ENCODE measurements at regions not wholly inside any gene's neighbourhood (a gene's known extent, or its start where the extent isn't known, plus 50 kb on each side); places are given as distances from the start of the nearest gene placed in this dataset.

DNA sequence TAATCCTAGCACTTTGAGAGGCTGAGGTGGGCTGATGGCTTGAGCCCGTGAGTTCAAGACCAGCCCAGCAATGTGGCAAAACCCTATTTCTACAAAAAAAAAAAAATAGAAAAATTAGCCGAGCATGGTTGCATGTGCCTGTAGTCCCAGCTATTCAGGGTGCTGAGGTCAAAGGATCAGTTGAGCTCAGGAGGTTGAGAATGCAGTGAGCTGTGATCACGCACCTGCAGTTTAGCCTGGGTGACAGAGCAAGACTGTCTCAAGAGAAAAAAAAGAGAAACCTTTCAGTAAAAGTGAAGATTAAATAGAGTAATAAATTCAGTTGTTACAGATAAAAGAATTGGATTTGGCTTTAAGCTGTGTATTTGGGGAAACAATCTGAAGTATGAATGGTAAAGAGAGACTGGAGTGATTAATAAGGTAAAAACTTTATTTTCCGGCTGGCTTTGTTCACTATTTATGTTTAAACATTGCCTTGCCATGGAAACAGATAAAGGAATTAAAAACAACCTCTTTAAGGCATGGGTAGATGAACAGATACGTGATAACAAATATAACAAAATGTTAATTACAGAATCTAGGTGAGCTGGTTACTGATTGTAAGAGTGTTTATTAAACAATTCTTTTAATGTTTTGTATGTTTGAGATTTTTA, 56.0 kb upstream of the PCAT7 start:
- H3K4me1 ChIP-seq, result no peaks in the 10 kb centered on the region
- TF ChIP-seq, protein P1, sequence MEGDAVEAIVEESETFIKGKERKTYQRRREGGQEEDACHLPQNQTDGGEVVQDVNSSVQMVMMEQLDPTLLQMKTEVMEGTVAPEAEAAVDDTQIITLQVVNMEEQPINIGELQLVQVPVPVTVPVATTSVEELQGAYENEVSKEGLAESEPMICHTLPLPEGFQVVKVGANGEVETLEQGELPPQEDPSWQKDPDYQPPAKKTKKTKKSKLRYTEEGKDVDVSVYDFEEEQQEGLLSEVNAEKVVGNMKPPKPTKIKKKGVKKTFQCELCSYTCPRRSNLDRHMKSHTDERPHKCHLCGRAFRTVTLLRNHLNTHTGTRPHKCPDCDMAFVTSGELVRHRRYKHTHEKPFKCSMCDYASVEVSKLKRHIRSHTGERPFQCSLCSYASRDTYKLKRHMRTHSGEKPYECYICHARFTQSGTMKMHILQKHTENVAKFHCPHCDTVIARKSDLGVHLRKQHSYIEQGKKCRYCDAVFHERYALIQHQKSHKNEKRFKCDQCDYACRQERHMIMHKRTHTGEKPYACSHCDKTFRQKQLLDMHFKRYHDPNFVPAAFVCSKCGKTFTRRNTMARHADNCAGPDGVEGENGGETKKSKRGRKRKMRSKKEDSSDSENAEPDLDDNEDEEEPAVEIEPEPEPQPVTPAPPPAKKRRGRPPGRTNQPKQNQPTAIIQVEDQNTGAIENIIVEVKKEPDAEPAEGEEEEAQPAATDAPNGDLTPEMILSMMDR (IDR thresholded peaks at IDR 0.05; ENCODE audit: low read depth, low read length), result no peak

DNA sequence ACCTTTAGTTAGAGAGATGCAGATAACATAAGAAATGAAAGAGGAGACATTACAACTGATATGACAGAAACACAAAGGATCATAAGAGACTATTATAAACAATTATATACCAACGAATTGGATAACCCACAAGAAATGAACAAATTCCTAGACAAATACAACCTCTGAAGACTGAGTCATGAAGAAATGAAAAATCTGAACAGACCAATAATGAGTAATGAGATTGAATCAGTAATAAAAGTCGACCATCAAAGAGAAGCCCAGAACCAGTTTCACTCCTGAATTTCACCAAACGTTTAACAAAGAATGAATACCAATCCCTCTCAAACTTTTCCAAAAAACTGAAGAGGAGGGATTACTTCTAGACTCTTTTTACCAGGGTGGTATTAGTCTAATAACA, 50.5 kb upstream of the PCAT7 start:
- DNase-seq, result no peak
- TF ChIP-seq, protein P1 (IDR thresholded peaks at IDR 0.05; ENCODE audit: low read depth, low read length), result no peak
- no peaks in the 10 kb centered on the region; the same call in 1 of the 2 replicates for H3K9me3 ChIP-seq
- H3K27me3 ChIP-seq, result no peaks in the 10 kb centered on the region
- no peaks in the 10 kb centered on the region for H3K36me3 ChIP-seq
- no peak overlapping the region for H3K4me3 ChIP-seq (ENCODE audit: low read depth, low read length)
- H3K4me1 ChIP-seq, result no peaks in the 10 kb centered on the region

More for the DNA sequence above, 56.0 kb upstream of the PCAT7 start:
- Histone ChIP-seq H3K9me3 (no peaks in the 10 kb centered on the region), H3K4me3 (ENCODE audit: low read depth, low read length) (no peak overlapping the region), H3K27me3 (no peaks in the 10 kb centered on the region), H3K36me3 (no peaks in the 10 kb centered on the region)
- no peak for DNase-seq
